Heart left ventricle (tissue), 16 donors: ENCODE measurements at regions not wholly inside any gene's neighbourhood (a gene's known extent, or its start where the extent isn't known, plus 50 kb on each side); places are given as distances from the start of the nearest gene placed in this dataset.

Experiments used
- ATAC-seq, 4 donors: fragments of 200-7000 bp; cut with Tn5 transposase; one replicate each; pipeline ENCODE4 v1.9.1; 2020 to 2022; ENCODE audit warnings: moderate library complexity in 4 of 4, mild to moderate bottlenecking in 3 of 4, moderate number of reproducible peaks in 1 of 4
- DNase-seq, 5 donors: peaks; one replicate each; pipeline ENCODE4 v3.0.0-alpha.2; 2020
- H3K27ac ChIP-seq, 12 donors: fragments of 200-600 bp; sonication (generic) in 4 of 12; one replicate each; pipeline versions ENCODE4 v1.5.0 to v1.8.0; 2016 to 2022; ENCODE audit warnings: mild to moderate bottlenecking in 2 of 12
- H3K27me3 ChIP-seq, 9 donors: fragments of 200-600 bp; sonication (generic) in 2 of 9; one replicate each; pipeline versions ENCODE4 v1.5.1 to v1.8.0; 2016 to 2022; ENCODE audit warnings: mild to moderate bottlenecking in 3 of 9
- H3K36me3 ChIP-seq, 9 donors: fragments of 200-600 bp; sonication (generic) in 2 of 9; one replicate each; pipeline versions ENCODE4 v1.5.0 to v1.8.0; 2018 to 2022; ENCODE audit warnings: mild to moderate bottlenecking in 2 of 9
- H3K4me1 ChIP-seq, 12 donors: fragments of 200-600 bp; sonication (generic) in 4 of 12; one replicate each; pipeline versions ENCODE4 v1.5.0 to v1.8.0; 2016 to 2022; ENCODE audit warnings: mild to moderate bottlenecking in 3 of 12
- H3K4me3 ChIP-seq, 12 donors: fragments of 200-600 bp; sonication (generic) in 4 of 12; one replicate each; pipeline versions ENCODE4 v1.5.0 to v1.8.0; 2017 to 2022; ENCODE audit warnings: mild to moderate bottlenecking in 9 of 12, moderate library complexity in 4 of 12
- H3K9me3 ChIP-seq, 12 donors: fragments of 200-600 bp; sonication (generic) in 4 of 12; one replicate each; pipeline versions ENCODE4 v1.5.0 to v1.8.0; 2016 to 2022; ENCODE audit warnings: mild to moderate bottlenecking in 1 of 12
- CTCF ChIP-seq, 12 donors: fragments of 200-600 bp; sonication (generic) in 4 of 12; IDR thresholded peaks; one replicate each; pipeline versions ENCODE4 v1.5.0 to v1.8.0; 2018 to 2022; ENCODE audit warnings: antibody characterized with exemption in 12 of 12, mild to moderate bottlenecking in 5 of 12
- POLR2A ChIP-seq, 2 donors: fragments of 450-650 bp; IDR thresholded peaks; one replicate each; pipeline ENCODE4 v1.6.1; 2017; ENCODE audit warnings: antibody characterized with exemption in 2 of 2, mild to moderate bottlenecking in 2 of 2, moderate library complexity in 2 of 2
- WGBS, 4 donors: extraction: QIAGEN DNeasy Blood & Tissue Kit in 2 of 4; methylation state at CpG; one replicate each; pipeline versions ENCODE4 v1.1.5 to v1.1.7; 2013 to 2018; 5-methylcytosine and 5-hydroxymethylcytosine counted together
- intact Hi-C, 10 donors: fragments of 100-400 bp; cut with DNase I; formaldehyde crosslinking; loops; one replicate each; pipeline versions ENCODE4 v1.11.1 to v1.14.2; 2022
- donor health status: ischemic (EF 13 %, LVEDD 7.1; RV severe dilation, severe dysfunction).
- donor health status: healthy with polysubstance abuse.
- donor health status: DM: no; HTN: yes; CAD: no.
- donor health status: DM: no; HTN: no; CAD: no.
- donor health status: ischemic (EF 25% LVEDD 6.9; RV normal size, moderate dysfunction).
- donor health status: ischemic (EF 25% LVEDD 5.7; RV mildly dilated, moderate dysfunction).
- donor health status: healthy.
- donor health status: DM: yes; HTN: yes; CAD: no.
- donor health status: ischemic (EF 35%, LVEDD 5.7; RV mildly dilated, moderate dysfunction).
- donor health status: nonischemic (EF 11% LVEDD 7.7; RV severe dilation, severe dysfunction).
- donor health status: DM: yes; HTN: yes; CAD: no.
- donor health status: PGD.
- donor health status: ischemic (EF 29% LVEDD 5.4; RV normal size, mild dysfunction).
- donor health status: nonischemic (EF 23%, LVEDD 6.1; RV moderate dilation, normal function).

GRCh38 chrY:21021811-21022210 lies 265.9 kb downstream of the RPS4Y2 start:
- ATAC-seq (no peak), DNase-seq (no peak)
- Histone ChIP-seq H3K27ac (no peak overlapping the region), H3K4me3 (no peak overlapping the region), H3K27me3 (no peaks in the 10 kb centered on the region), H3K4me1 (no peaks in the 10 kb centered on the region), H3K9me3 (no peaks in the 10 kb centered on the region), H3K36me3 (no peaks in the 10 kb centered on the region)
- intact Hi-C loops: no loop called here
- WGBS, 4 donors: 48 to 66% methylated on average over 3 of the region's 3 CpGs; no CpG with 5 or more reads in 2 of the 4 donors
- TF ChIP-seq POLR2A (IDR thresholded peaks at IDR 0.05) (no peak), CTCF (IDR thresholded peaks at IDR 0.05) (no peak)

- WGBS, 4 donors: 60 to 62% methylated on average over 3 of the region's 3 CpGs; no CpG with 5 or more reads in 2 of the 4 donors
- TF ChIP-seq POLR2A (IDR thresholded peaks at IDR 0.05) (no peak), CTCF (IDR thresholded peaks at IDR 0.05) (no peak)
- intact Hi-C loops: no loop called here
- H3K4me3 ChIP-seq: no peak overlapping the region
- no peaks in the 10 kb centered on the region for H3K4me1 ChIP-seq
- ATAC-seq (no peak), DNase-seq (no peak)
- H3K9me3 ChIP-seq: no peaks in the 10 kb centered on the region
- H3K27me3 ChIP-seq: no peaks in the 10 kb centered on the region
- H3K36me3 ChIP-seq: no peaks in the 10 kb centered on the region
- H3K27ac ChIP-seq: no peak overlapping the region
These were observed 266.6 kb downstream of the RPS4Y2 start for GRCh38 chrY:21022326-21023044.

- intact Hi-C loops: no loop called here
- no peaks in the 10 kb centered on the region for H3K27me3 ChIP-seq
- no peak overlapping the region for H3K4me3 ChIP-seq
- DNase-seq: no peak
- H3K27ac ChIP-seq: no peak overlapping the region
- H3K4me1 ChIP-seq: no peaks in the 10 kb centered on the region
- 20 to 27% methylated on average over 3 of the region's 3 CpGs; no CpG with 5 or more reads in 2 of the 4 donors for WGBS, 4 donors
- no peak for ATAC-seq
- H3K36me3 ChIP-seq: no peaks in the 10 kb centered on the region
- TF ChIP-seq CTCF (IDR thresholded peaks at IDR 0.05) (no peak), POLR2A (IDR thresholded peaks at IDR 0.05) (no peak)
- no peaks in the 10 kb centered on the region for H3K9me3 ChIP-seq
These were observed 268.0 kb downstream of the RPS4Y2 start for GRCh38 chrY:21023906-21024305.

GRCh38 chrY:21028506-21028905 lies 272.6 kb downstream of the RPS4Y2 start:
- no peaks in the 10 kb centered on the region for H3K27me3 ChIP-seq
- DNase-seq (no peak), ATAC-seq (no peak)
- H3K9me3 ChIP-seq: no peaks in the 10 kb centered on the region
- TF ChIP-seq POLR2A (IDR thresholded peaks at IDR 0.05): no peak
- no peak for TF ChIP-seq CTCF (IDR thresholded peaks at IDR 0.05)
- no peak overlapping the region for H3K4me3 ChIP-seq
- no peaks in the 10 kb centered on the region for H3K4me1 ChIP-seq
- no peaks in the 10 kb centered on the region for H3K36me3 ChIP-seq
- 38 to 44% methylated on average over 3 of the region's 3 CpGs; no CpG with 5 or more reads in 2 of the 4 donors for WGBS, 4 donors
- intact Hi-C loops: no loop called here
- no peak overlapping the region for H3K27ac ChIP-seq
